AG09309 (cell line): ENCODE measurements at regions not wholly inside any gene's neighbourhood (a gene's known extent, or its start where the extent isn't known, plus 50 kb on each side); places are given as distances from the start of the nearest gene placed in this dataset.

Experiments
- DNase-seq: peaks from one replicate; pipeline ENCODE4 v3.0.0-alpha.2; 2010; ENCODE audit warnings: low read depth
- H3K4me3 ChIP-seq: 2 replicates; pipeline ENCODE4 v1.5.1; 2011; ENCODE audit warnings: mild to moderate bottlenecking, low read depth, low read length, moderate library complexity; ENCODE audit not compliant: control insufficient read depth
- TF ChIP-seq, protein P1 (sequence below): IDR thresholded peaks from 2 replicates; pipeline ENCODE4 v1.5.1; 2011; ENCODE audit warnings: mild to moderate bottlenecking, low read depth, low read length, inconsistent platforms; ENCODE audit not compliant: insufficient read depth, control insufficient read depth; ENCODE audit errors: missing control alignments

- no peak overlapping the region for H3K4me3 ChIP-seq
- DNase-seq: no peak
- TF ChIP-seq, protein P1, sequence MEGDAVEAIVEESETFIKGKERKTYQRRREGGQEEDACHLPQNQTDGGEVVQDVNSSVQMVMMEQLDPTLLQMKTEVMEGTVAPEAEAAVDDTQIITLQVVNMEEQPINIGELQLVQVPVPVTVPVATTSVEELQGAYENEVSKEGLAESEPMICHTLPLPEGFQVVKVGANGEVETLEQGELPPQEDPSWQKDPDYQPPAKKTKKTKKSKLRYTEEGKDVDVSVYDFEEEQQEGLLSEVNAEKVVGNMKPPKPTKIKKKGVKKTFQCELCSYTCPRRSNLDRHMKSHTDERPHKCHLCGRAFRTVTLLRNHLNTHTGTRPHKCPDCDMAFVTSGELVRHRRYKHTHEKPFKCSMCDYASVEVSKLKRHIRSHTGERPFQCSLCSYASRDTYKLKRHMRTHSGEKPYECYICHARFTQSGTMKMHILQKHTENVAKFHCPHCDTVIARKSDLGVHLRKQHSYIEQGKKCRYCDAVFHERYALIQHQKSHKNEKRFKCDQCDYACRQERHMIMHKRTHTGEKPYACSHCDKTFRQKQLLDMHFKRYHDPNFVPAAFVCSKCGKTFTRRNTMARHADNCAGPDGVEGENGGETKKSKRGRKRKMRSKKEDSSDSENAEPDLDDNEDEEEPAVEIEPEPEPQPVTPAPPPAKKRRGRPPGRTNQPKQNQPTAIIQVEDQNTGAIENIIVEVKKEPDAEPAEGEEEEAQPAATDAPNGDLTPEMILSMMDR: no peak
Measured at GRCh38 chr12:31785318-31785717, 56.5 kb upstream of the AMN1 start.

DNA sequence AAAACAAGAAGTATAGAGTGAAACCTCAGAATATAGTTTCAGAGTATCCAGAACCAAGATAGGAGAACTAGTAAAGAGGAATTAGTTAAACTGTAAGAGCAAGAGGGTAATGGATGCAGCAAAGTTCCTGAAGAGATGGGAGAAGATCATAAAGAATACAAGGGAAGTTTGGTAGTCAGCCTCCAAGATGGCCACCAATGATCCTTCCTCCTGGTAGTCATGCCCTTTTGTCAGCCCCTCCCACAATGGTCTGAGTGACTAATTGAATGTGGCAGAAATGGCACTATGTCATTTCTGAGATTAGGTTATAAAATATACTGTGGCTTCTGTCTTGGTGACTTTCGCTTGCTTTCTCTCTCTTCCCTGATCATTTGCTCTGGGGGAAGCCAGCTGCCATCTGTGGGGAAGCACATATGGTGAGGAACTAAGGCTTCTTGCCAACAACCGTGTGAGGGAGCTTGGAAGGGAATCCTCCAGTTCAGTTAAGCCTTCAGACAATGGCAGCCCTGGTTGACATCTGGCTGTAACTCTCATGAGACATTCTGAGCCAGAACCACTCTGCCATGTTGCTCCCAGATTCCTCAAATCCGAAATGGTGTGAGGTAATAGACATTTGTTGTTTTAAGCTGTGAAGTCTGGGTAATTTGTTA is 55.3 kb upstream of the AMN1 start:
- DNase-seq: no peak
- no peak overlapping the region for H3K4me3 ChIP-seq

GRCh38 chr12:31783556-31783955 is 54.7 kb upstream of the AMN1 start:
- DNase-seq: no peak
- H3K4me3 ChIP-seq: no peak overlapping the region
- TF ChIP-seq, protein P1: no peak

More for the DNA sequence above, 55.3 kb upstream of the AMN1 start:
- TF ChIP-seq, protein P1: no peak

GRCh38 chr12:31781894-31782540 is 53.2 kb upstream of the AMN1 start:
- no peak for DNase-seq
- no peak overlapping the region for H3K4me3 ChIP-seq
- TF ChIP-seq, protein P1: no peak

- TF ChIP-seq, protein P1: no peak
- no peak overlapping the region for H3K4me3 ChIP-seq
- DNase-seq: no peak
Measured at GRCh38 chr12:31780096-31780495, 51.3 kb upstream of the AMN1 start.

DNA sequence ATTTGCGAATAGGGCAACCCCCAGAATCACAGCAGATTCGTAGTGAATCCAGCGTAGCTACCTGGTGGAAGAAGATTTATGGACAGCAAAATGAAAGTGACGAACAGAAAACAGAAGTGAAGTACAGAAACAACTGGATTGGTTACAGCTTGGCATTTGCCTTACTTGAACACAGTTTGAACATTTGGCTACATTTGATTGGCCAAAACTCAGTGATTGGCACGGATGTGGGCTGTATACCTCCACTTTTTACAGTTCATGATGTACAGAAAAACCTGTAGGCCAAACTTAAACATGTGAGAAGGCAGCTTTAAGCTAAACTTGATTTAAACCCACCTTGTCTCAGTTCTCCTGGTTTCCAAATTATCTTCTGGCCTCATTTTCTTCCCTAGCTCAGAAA is 49.9 kb upstream of the AMN1 start:
- TF ChIP-seq, protein P1: no peak
- no peak overlapping the region for H3K4me3 ChIP-seq
- DNase-seq: no peak
